Right lobe of liver (tissue), 4 donors: ENCODE measurements at regions not wholly inside any gene's neighbourhood (a gene's known extent, or its start where the extent isn't known, plus 50 kb on each side); places are given as distances from the start of the nearest gene placed in this dataset.

Source experiments
- CTCF ChIP-seq, 4 donors: fragments of 200-600 bp in 3 of 4; fragments of 450-650 bp in 1 of 4; IDR thresholded peaks; one replicate each; pipeline versions ENCODE4 v1.5.1 to v1.8.0; 2016 to 2022; ENCODE audit warnings: antibody characterized with exemption in 4 of 4, mild to moderate bottlenecking in 2 of 4
- POLR2A ChIP-seq: fragments of 450-650 bp; IDR thresholded peaks from one replicate; pipeline ENCODE4 v1.6.1; 2017; ENCODE audit warnings: antibody characterized with exemption, mild to moderate bottlenecking
- donor health status: DM: no; HTN: no; CAD: no.
- donor health status: DM: no; HTN: no; CAD: no.
- donor health status: DM: no; HTN: yes; CAD: no.

GRCh38 chr1:229952670-229953520, 114.1 kb upstream of the GALNT2 start:
- TF ChIP-seq CTCF (IDR thresholded peaks at IDR 0.05) = no peak
- no peak for TF ChIP-seq POLR2A
